ENCODE measurements at regions not wholly inside any gene's neighbourhood (a gene's known extent, or its start where the extent isn't known, plus 50 kb on each side); places are given as distances from the start of the nearest gene placed in this dataset.
"Not testable (repeated sequence)": the region's sequence is repeated elsewhere in the genome, so short reads cannot be mapped to it uniquely, and the experiment has no call there.

DNA sequence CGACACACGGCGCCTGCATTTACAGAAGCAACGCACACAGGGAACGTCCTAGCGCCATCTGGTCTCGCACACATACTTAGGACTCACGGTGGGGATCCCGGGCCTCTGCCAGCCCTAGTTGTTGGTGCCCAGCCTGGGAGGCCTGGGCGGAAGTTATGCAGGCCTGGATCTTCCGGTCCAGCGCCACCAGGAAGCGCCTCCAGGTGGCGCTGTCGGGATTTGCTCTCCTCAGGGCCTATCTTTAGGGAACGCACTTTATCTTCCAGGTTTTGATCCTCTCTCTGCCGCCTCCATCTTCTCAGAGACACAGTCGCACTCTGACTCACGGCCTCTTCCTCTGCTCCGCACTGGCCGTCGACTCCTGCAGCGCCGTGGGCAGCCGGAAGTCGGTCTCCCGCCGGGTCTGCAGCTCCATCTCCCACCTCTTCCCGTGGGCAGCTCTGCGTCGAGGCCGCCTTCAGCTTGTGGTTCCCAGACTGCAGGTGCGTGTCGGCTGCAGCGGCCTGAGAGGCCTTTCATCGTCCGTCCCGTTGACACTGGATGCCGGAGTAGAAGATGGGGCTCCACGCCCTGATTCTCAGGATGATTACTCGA lies 760.4 kb downstream of the TMEM121 start:
- no peak for DNase-seq

GRCh38 chr14:106287506-106287905 lies 761.1 kb downstream of the TMEM121 start:
- DNase-seq: no peak

DNA sequence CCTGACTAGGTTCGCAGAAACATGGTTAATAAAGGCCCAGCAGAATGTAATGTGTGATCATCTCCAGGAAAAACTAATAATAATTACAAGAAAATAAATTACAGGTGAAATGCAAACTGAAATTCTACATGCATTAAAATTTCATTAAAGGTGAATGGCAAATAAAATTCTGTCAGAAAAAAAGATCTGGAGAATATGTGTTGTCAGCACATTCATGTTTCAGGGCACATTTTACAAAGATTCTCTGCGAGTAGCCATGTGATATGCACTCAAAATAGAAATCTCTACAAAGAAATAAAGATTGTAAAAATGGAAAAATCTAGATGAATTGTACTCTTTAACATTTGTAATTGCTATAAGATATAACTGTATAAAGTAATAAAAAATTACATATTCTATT lies 765.2 kb downstream of the TMEM121 start:
- DNase-seq: no peak

DNA sequence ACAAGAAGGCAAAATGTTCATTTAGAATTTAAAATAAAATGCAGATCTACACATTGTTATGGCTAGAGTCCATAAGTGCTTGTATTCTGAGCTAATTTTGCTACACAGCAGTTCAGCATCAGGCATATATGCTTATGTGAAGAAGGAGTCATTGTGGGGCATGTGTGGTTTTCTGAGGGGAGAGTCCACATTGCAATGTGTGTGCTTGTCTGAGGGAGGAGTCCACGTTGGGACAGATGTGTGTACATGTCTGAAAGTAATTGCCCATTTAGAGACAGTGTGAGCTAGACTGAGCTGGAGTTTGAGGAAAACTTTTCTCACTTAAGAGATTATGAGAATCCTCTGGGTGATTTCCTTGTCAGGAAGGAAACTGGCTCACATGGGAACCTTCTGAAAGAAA lies 767.9 kb downstream of the TMEM121 start:
- DNase-seq: no peak

- not testable (repeated sequence) for DNase-seq
These were observed 774.6 kb downstream of the TMEM121 start for GRCh38 chr14:106300951-106301510.

- not testable (repeated sequence) for DNase-seq
These were observed 775.2 kb downstream of the TMEM121 start for GRCh38 chr14:106301609-106302008.

DNA sequence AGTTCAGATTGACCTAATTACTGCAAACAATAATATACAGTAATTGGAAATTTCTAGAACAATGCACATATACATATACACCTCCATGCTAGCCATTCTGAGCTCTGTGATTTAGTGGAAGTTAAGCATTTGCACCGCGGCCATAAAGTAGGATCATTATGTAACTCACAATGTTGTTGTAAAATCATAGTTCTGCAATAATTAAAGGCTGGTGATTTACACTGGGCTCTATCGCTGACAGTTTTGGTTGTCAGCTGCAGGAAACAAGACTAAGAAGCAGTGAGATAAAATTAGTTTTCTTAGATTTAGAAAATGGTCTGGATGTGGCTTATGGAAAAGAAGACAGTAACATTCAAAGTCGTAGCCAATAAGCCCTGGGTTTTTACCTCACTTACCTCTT lies 776.3 kb downstream of the TMEM121 start:
- DNase-seq: no peak

GRCh38 chr14:106304271-106304670 lies 777.9 kb downstream of the TMEM121 start:
- DNase-seq: no peak

- DNase-seq: no peak
These were observed 782.5 kb downstream of the TMEM121 start for GRCh38 chr14:106308839-106309389.

- no peak for DNase-seq
These were observed 783.0 kb downstream of the TMEM121 start for GRCh38 chr14:106309423-106309822.

DNA sequence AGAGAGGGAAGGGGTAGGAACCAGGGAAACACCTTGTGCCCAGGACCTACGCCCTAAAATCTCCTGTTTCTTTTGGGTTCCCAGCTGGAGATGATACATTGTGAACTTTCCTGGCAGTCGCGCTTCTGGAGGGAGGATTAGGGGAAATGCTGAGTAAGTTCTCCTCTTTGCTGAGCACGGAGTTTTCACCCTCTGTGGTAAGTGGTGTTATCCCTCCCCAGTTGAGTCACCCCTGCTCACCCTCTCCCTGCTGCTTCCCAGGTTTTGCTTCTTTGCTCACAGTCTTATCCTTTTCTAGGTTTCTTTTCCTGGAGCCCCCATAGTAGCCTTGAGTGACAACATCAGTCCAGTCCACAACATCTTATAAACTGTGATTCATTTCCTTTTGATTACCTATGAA lies 789.1 kb downstream of the TMEM121 start:
- DNase-seq: no peak

- no peak for DNase-seq
These were observed 791.2 kb downstream of the TMEM121 start for GRCh38 chr14:106317593-106317992.

DNA sequence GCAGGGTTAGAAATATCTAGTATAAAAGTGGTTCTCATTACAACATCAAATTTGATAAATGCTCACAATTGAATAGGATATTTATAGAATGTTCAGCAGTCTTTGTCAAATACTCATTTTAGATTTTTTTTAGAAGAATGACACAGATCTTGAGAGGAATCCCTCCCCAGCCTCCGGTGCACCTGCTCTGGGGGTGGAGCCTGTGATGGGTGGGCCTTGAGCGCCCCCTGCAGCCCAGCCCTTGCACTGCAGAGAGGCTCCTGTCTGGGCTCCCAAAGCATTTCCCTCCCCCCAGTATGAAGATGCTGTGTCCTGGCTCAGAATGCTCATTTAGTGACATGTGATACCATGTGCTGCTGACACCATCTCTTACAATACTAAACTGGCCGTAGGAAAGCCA lies 792.3 kb downstream of the TMEM121 start:
- DNase-seq: peak in 1 of 56 donors; percentile 5

DNA sequence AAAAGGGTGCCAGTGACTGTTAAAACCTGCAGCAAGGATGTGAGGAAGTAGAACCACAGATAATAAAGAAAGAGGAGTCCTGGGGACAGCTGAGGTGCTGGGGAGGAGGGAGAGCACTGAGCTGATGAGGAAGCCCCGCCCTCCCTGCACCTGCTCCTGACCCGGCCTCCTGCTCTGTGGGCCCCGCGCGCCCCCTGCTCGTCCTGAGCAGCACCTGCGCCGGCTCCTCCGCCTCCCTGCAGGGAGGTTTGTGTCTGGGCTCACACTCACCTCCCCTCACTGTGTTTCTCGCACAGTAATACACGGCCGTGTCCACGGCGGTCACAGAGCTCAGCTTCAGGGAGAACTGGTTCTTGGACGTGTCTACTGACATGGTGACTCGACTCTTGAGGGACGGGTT lies 797.6 kb downstream of the TMEM121 start:
- DNase-seq: not testable (repeated sequence)

- no peak for DNase-seq
These were observed 800.9 kb downstream of the TMEM121 start for GRCh38 chr14:106327234-106327633.

DNA sequence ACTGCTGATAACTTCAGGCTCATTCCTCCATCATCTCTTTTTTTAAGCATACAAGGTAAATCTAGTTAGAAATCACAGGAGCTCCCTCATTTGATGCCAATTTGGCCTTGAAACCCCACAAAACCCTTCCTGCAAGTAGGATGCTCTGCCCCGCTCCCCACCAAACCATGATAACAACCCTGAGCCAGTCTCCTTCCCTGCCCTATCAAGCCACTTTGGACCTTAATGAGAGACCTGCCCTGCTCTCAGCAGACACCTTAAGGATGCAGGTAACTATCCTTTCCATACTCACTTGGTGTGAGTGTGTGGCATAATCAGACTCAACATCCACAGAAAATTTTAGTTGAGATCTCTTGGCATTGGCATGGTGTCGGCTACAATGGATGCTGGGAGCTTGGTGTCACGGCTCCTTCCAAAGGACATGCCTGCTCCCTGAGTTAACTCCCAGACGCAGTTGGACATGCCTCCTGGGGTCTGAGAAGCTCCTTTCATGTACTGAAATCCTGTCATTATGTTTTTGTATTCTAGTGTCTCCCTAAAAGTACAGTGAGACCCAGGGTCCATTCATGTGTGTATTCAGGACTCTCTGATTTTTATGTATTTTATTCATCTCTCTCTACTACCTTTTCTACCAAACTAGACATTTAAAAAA lies 801.4 kb downstream of the TMEM121 start:
- not testable (repeated sequence) for DNase-seq

DNA sequence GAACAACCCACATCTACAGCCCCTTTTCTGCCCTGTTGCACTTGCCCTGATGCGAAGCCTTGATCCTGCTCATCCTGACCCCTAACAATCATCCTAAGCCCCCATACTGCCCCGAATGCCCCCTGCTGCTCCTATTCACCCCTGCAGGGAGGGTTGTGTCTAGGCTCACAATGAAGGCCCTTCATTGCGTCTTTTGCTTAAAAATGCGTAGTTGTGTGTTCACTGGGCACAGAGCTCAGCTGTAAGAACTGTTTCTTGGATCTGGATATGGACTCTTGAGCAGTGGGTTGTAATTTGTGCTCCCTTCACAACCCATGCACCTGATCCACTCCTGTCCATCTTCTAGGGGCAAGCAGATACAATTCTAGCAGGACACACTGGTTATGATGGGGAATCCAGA lies 802.9 kb downstream of the TMEM121 start:
- not testable (repeated sequence) for DNase-seq

DNA sequence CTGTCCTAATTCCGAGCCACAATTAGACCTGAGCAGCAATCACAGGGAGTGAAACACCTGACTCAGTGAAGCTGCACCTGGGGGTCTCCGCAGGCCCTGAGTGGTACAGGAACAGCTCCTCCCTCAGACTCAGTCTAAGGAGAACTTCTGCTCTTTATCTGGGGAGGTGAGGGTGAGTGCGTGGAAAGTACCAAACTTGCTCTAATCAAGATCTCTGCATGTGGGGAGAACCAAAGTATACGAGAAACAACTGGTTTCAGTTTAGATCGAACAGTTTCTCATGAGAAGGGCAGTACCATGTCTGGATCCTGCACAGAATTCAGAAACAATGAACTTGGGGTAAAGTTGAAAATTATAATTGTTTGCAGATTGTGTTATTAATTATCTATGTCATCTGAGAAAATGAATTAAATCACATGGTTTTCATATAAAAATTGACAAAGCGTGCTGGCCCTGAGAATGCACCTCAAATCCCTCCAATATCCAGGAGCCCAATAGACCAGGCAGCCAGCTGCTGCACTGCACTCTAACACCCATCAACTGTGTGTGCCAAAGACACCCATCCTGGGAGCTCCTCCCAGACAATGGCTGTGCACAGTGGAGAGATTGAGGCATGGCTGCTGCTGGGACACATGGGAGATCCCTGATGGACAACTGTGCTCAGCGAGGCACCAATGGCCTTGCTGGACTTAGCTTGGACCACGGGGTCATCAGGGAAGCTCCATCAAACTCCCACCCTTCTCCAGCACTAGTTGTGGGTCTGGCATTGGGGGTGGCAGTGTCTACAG lies 803.8 kb downstream of the TMEM121 start:
- DNase-seq: not testable (repeated sequence)

- DNase-seq: not testable (repeated sequence)
These were observed 808.2 kb downstream of the TMEM121 start for GRCh38 chr14:106334428-106335109.

DNA sequence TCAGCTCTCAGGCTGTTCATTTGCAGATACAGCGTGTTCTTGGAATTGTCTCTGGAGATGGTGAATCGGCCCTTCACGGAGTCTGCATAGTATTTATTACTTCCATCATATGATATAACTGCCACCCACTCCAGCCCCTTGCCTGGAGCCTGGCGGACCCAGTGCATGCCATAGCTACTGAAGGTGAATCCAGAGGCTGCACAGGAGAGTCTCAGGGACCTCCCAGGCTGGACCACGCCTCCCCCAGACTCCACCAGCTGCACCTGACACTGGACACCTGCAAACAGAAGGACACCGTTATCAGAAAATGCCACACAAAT lies 808.7 kb downstream of the TMEM121 start:
- not testable (repeated sequence) for DNase-seq

DNA sequence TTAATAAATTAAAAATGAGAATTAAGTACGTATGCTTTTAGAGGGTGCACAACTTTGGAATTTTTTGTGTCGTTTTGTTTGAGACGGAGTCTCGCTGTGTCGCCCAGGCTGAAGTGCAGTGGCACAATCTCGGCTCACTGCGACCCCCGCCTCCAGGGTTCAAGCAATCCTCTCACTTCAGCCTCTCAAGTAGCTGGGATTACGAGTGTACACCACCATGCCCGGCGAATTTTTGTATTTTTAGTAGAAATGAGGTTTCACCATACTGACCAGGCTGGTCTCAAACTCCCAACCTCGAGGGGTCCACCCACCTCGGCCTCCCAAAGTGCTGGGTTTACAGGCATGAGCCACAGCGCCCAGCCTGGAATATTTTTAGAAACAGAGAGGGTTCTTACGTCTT lies 812.4 kb downstream of the TMEM121 start:
- DNase-seq: not testable (repeated sequence)
